Ovary (tissue), 7 donors: ENCODE measurements at regions not wholly inside any gene's neighbourhood (a gene's known extent, or its start where the extent isn't known, plus 50 kb on each side); places are given as distances from the start of the nearest gene placed in this dataset.

Source experiments
- DNase-seq, 5 donors: peaks; one replicate each; pipeline ENCODE4 v3.0.0-alpha.2; 2019 to 2020
- H3K27ac ChIP-seq, 2 donors: fragments of 200-600 bp; one replicate each; pipeline versions ENCODE4 v1.5.1 to v1.8.0; 2019 to 2022
- H3K27me3 ChIP-seq: fragments of 200-600 bp; one replicate; pipeline ENCODE4 v1.8.0; 2022
- H3K36me3 ChIP-seq: fragments of 200-600 bp; sonication (generic); one replicate; pipeline ENCODE4 v1.5.1; 2019
- H3K4me1 ChIP-seq: one replicate; pipeline ENCODE4 v1.8.1; 2013; ENCODE audit warnings: mild to moderate bottlenecking, moderate library complexity; ENCODE audit not compliant: insufficient read depth
- H3K4me3 ChIP-seq: fragments of 200-600 bp; sonication (generic); one replicate; pipeline ENCODE4 v1.5.1; 2017
- H3K9me3 ChIP-seq, 2 donors: fragments of 200-600 bp in 1 of 2; sonication (generic) in 1 of 2; one replicate each; pipeline versions ENCODE4 v1.5.1 to v1.8.1; 2013 to 2019; ENCODE audit warnings: mild to moderate bottlenecking in 1 of 2, moderate library complexity in 1 of 2
- EP300 ChIP-seq: sonication (generic); formaldehyde crosslinking; IDR thresholded peaks from one replicate; pipeline ENCODE4 v1.6.1; 2017; ENCODE audit warnings: antibody characterized with exemption
- POLR2A ChIP-seq: fragments of 450-650 bp; IDR thresholded peaks from one replicate; pipeline ENCODE4 v1.6.1; 2017; ENCODE audit warnings: antibody characterized with exemption, mild to moderate bottlenecking, moderate library complexity
- WGBS, 3 donors: extraction: QIAGEN DNeasy Blood & Tissue Kit in 1 of 3; methylation state at CpG; one replicate each; pipeline versions ENCODE4 v1.1.5 to v1.1.7; 2013 to 2017; 5-methylcytosine and 5-hydroxymethylcytosine counted together
- intact Hi-C, 4 donors: fragments of 100-400 bp; cut with DNase I; formaldehyde crosslinking; loops; one replicate each; pipeline versions ENCODE4 v1.11.0 to v1.15.1; 2022 to 2023
- TF ChIP-seq, protein P1 (sequence below), 3 donors: fragments of 450-650 bp in 2 of 3; fragments of 200-600 bp in 1 of 3; IDR thresholded peaks; one replicate each; pipeline versions ENCODE4 v1.5.1 to v1.8.0; 2016 to 2022; ENCODE audit warnings: antibody characterized with exemption in 3 of 3, mild to moderate bottlenecking in 1 of 3
- donor health status: DM: no; HTN: no; CAD: no; lungs with moderate emphysema.
- donor health status: DM: no; HTN: no; CAD: no.
- donor health status: Bipolar disorder and iron deficiency.
- donor health status: DM: no; HTN: no; CAD: no.
- donor health status: DM: yes; HTN: yes; CAD: no.

DNA sequence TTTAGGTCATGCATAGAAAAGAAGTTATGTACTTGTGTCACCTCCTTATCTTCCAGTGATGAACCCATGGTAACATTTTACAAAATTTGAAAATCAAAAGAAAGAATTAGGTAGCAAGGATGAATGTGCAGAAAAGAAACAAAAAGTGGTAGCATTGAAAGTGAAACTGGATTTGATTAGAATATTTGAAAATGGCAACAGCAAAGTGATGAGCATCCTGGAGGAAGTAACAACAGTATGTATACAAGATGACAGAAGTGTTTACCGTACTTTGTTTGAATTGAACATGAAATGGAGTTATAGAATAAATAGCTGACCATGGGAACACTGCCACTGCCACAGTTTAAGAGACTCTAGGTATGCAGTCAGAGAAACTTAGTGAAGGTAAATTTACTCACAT lies 1313.1 kb downstream of the CDH11 start:
- Histone ChIP-seq H3K27me3 (no peaks in the 10 kb centered on the region), H3K4me3 (no peak overlapping the region), H3K36me3 (no peaks in the 10 kb centered on the region), H3K4me1 (no peaks in the 10 kb centered on the region), H3K27ac (no peak overlapping the region), H3K9me3 (no peaks in the 10 kb centered on the region)
- WGBS, 3 donors: 90 to 94% (median 91%) methylated on average over 1 of the region's 1 CpG
- TF ChIP-seq POLR2A (no peak), EP300 (no peak)
- TF ChIP-seq, protein P1, sequence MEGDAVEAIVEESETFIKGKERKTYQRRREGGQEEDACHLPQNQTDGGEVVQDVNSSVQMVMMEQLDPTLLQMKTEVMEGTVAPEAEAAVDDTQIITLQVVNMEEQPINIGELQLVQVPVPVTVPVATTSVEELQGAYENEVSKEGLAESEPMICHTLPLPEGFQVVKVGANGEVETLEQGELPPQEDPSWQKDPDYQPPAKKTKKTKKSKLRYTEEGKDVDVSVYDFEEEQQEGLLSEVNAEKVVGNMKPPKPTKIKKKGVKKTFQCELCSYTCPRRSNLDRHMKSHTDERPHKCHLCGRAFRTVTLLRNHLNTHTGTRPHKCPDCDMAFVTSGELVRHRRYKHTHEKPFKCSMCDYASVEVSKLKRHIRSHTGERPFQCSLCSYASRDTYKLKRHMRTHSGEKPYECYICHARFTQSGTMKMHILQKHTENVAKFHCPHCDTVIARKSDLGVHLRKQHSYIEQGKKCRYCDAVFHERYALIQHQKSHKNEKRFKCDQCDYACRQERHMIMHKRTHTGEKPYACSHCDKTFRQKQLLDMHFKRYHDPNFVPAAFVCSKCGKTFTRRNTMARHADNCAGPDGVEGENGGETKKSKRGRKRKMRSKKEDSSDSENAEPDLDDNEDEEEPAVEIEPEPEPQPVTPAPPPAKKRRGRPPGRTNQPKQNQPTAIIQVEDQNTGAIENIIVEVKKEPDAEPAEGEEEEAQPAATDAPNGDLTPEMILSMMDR (IDR thresholded peaks at IDR 0.05): no peak
- DNase-seq: no peak
- intact Hi-C loops: no loop called here

DNA sequence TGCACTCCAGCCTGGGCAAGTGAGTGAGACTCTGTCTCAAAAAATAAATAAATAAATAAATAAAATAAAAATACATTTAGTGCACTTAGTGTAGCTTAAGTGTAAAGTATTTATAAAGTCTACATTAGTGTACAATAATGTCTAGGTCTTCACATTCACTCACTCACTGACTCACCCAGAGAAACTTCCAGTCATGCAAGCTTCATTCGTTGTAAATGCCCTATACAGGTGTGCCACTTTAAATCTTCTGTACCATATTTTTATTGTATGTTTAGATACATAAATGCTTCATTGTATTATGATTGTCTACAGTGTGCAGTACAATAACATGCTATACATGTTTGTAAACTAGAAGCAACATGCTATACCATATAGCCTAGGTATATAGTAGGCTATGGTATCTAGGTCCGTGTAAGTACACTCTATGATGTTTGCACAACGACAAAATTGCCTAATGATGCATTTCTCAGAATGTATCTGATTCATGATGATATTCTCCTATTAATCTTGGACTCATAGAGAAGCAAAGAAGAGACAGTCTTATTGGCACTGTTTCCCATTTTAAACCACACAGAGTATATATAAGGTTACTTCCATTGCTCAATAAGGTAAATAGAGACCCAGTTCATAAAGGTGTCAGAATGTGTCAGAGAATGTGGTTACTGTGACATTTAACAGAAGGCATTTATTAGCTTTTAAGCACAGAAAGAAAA lies 1314.9 kb downstream of the CDH11 start:
- H3K9me3 ChIP-seq: no peaks in the 10 kb centered on the region
- H3K27ac ChIP-seq: no peak overlapping the region
- intact Hi-C loops: no loop called here
- no peaks in the 10 kb centered on the region for H3K27me3 ChIP-seq
- 74 to 83% (median 78%) methylated on average over 3 of the region's 3 CpGs for WGBS, 3 donors
- no peaks in the 10 kb centered on the region for H3K4me1 ChIP-seq
- H3K4me3 ChIP-seq: no peak overlapping the region
- TF ChIP-seq, protein P1 (IDR thresholded peaks at IDR 0.05): no peak
- no peak for TF ChIP-seq POLR2A
- TF ChIP-seq EP300: no peak
- no peak for DNase-seq
- no peaks in the 10 kb centered on the region for H3K36me3 ChIP-seq

DNA sequence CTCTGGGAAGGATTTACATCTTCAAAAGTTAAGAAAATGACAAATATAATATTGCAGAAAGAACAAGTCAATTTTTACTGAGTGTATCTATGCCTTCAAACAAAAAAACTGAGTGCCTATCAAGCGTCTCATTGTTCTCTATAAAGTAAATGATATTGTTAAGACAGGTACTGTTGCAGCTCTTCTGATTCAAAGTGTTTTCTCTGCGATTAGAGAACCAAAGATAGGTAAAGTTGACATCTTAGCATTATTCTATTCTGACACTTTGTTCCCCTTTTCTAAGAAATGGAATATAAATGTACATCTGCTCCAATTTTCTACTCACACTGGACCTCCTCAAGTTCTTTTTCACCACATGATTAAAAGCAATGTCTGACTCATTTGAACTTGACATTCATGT lies 1317.7 kb downstream of the CDH11 start:
- Histone ChIP-seq H3K4me3 (no peak overlapping the region), H3K9me3 (no peaks in the 10 kb centered on the region), H3K4me1 (no peaks in the 10 kb centered on the region), H3K36me3 (no peaks in the 10 kb centered on the region), H3K27ac (no peak overlapping the region), H3K27me3 (no peaks in the 10 kb centered on the region)
- TF ChIP-seq, protein P1 (IDR thresholded peaks at IDR 0.05): no peak
- TF ChIP-seq EP300: no peak
- 81 to 88% (median 84%) methylated on average over 2 of the region's 2 CpGs for WGBS, 3 donors
- no peak for DNase-seq
- intact Hi-C loops: no loop called here

DNA sequence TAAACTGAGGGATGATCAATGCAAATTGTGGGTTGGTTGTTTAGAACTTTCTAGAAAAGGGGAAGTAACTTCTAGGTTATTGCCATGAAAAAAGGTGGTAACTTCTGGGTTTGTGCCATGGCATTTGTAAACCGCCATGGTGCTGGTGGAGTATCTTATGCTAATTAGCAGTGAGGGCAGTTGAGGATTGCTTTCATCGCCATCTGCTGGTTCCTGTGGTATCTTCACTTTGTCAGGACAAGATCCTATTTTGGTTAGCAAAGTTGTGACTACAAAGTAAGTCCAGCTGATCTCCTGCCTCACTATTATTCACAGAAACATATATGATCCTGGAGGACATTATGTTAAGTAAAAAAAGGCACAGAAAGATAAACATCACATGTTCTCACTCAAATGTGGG lies 1332.3 kb downstream of the CDH11 start:
- intact Hi-C loops: no loop called here
- Histone ChIP-seq H3K27me3 (no peaks in the 10 kb centered on the region), H3K9me3 (no peaks in the 10 kb centered on the region), H3K4me3 (no peak overlapping the region), H3K27ac (no peak overlapping the region), H3K4me1 (no peaks in the 10 kb centered on the region), H3K36me3 (no peaks in the 10 kb centered on the region)
- TF ChIP-seq POLR2A: no peak
- TF ChIP-seq, protein P1 (IDR thresholded peaks at IDR 0.05): no peak
- TF ChIP-seq EP300: no peak
- DNase-seq: no peak
- WGBS, 3 donors: 86 to 92% (median 87%) methylated on average over 2 of the region's 2 CpGs
